IMR-90 (cell line): ENCODE measurements at regions not wholly inside any gene's neighbourhood (a gene's known extent, or its start where the extent isn't known, plus 50 kb on each side); places are given as distances from the start of the nearest gene placed in this dataset.
A peak's percentile ranks its signal among the peaks of the same experiment; 100 is the strongest.

Source experiments
- ATAC-seq: fragments of 200-7000 bp; cut with Tn5 transposase; 2 replicates; pipeline ENCODE4 v1.9.1; 2020; ENCODE audit warnings: low read depth, mild to moderate bottlenecking, moderate library complexity
- BruUV-seq: library from RNA; stranded (reverse); fragments of 400-500 nt; replicated peaks from 2 replicates; lab custom pipeline; 2021; lab: Mats Ljungman, UMichigan
- CTCF ChIA-PET: fragments of 300-600 bp; formaldehyde crosslinking; extraction: SDS; loops from one replicate; lab custom pipeline; 2021; ENCODE audit warnings: antibody characterized with exemption; lab: Yijun Ruan, JAX
- POLR2A ChIA-PET: fragments of 300-600 bp; sonication (Branson Sonifier 250); formaldehyde crosslinking; loops from one replicate; lab custom pipeline; 2022; ENCODE audit warnings: antibody characterized with exemption; ENCODE audit not compliant: unreplicated experiment; lab: Charles Lee
- DNase-seq: peaks from one replicate; pipeline ENCODE4 v3.0.0; 2013
- H2AFZ ChIP-seq: replicated peaks from 2 replicates; pipeline ENCODE3; 2013; ENCODE audit warnings: low read length, mild to moderate bottlenecking; ENCODE audit not compliant: poor library complexity
- H2AK5ac ChIP-seq: 2 replicates; pipeline ENCODE4 v1.6.1; 2013; ENCODE audit warnings: low read depth, low read length, inconsistent platforms
- H2AK9ac ChIP-seq: replicated peaks from 2 replicates; pipeline ENCODE3; 2013; ENCODE audit warnings: mild to moderate bottlenecking, low read depth, low read length, moderate library complexity; ENCODE audit not compliant: poor library complexity
- H2BK120ac ChIP-seq: 2 replicates; pipeline ENCODE4 v1.6.1; 2013; ENCODE audit warnings: low read depth, low read length, inconsistent platforms
- H2BK15ac ChIP-seq: 3 replicates; pipeline ENCODE4 v1.6.1; 2013; ENCODE audit warnings: low read depth, low read length, inconsistent platforms
- H2BK20ac ChIP-seq: 2 replicates; pipeline ENCODE4 v1.6.1; 2013; ENCODE audit warnings: low read depth, mild to moderate bottlenecking, inconsistent platforms, low read length, moderate library complexity
- H2BK5ac ChIP-seq: 2 replicates; pipeline ENCODE4 v1.6.1; 2013; ENCODE audit warnings: mild to moderate bottlenecking, low read depth, low read length, inconsistent platforms; ENCODE audit not compliant: poor library complexity, severe bottlenecking
- H3K14ac ChIP-seq: replicated peaks from 2 replicates; pipeline ENCODE4 v1.6.1; 2013; ENCODE audit warnings: low read depth, low read length, inconsistent platforms
- H3K18ac ChIP-seq: 2 replicates; pipeline ENCODE4 v1.6.1; 2013; ENCODE audit warnings: low read depth, low read length, control low read depth
- H3K23ac ChIP-seq: 2 replicates; pipeline ENCODE4 v1.6.1; 2013; ENCODE audit warnings: low read depth, low read length, inconsistent platforms
- H3K27ac ChIP-seq: 2 replicates; pipeline ENCODE4 v1.5.1; 2013; ENCODE audit warnings: mild to moderate bottlenecking, control low read depth, low read length; ENCODE audit not compliant: insufficient read depth
- H3K27me3 ChIP-seq: 2 replicates; pipeline ENCODE4 v1.6.1; 2013; ENCODE audit warnings: low read length; ENCODE audit not compliant: control insufficient read depth, insufficient read depth
- H3K36me3 ChIP-seq: 2 replicates; pipeline ENCODE4 v1.6.1; 2013; ENCODE audit warnings: low read length, mixed read lengths; ENCODE audit not compliant: control insufficient read depth, insufficient read depth
- H3K4ac ChIP-seq: 2 replicates; pipeline ENCODE4 v1.6.1; 2013; ENCODE audit warnings: low read depth, low read length, inconsistent platforms
- H3K4me1 ChIP-seq: 2 replicates; pipeline ENCODE4 v1.6.1; 2013; ENCODE audit warnings: low read length, mixed read lengths; ENCODE audit not compliant: control insufficient read depth, insufficient read depth
- H3K4me2 ChIP-seq: 2 replicates; pipeline ENCODE4 v1.6.1; 2013; ENCODE audit warnings: low read depth, mild to moderate bottlenecking, control low read depth, low read length, moderate library complexity
- H3K4me3 ChIP-seq: 2 replicates; pipeline ENCODE4 v1.5.1; 2013; ENCODE audit warnings: low read depth, mild to moderate bottlenecking, control low read depth, low read length, moderate library complexity; ENCODE audit not compliant: insufficient read depth
- H3K56ac ChIP-seq: 2 replicates; pipeline ENCODE4 v1.6.1; 2013; ENCODE audit warnings: low read length, inconsistent platforms; ENCODE audit not compliant: insufficient read depth; ENCODE audit errors: extremely low read depth
- H3K79me1 ChIP-seq, 2 experiments: 2 replicates each; pipeline ENCODE4 v1.6.1; 2013; ENCODE audit warnings: low read length in 2 of 2, inconsistent platforms in 1 of 2, low read depth in 1 of 2
- H3K9ac ChIP-seq: 2 replicates; pipeline ENCODE4 v1.6.1; 2013; ENCODE audit warnings: low read depth, low read length, control low read depth
- H3K9me1 ChIP-seq: 2 replicates; pipeline ENCODE4 v1.6.1; 2013; ENCODE audit warnings: low read length, inconsistent platforms; ENCODE audit not compliant: insufficient read depth
- H3K9me3 ChIP-seq: 2 replicates; pipeline ENCODE4 v1.6.1; 2013; ENCODE audit warnings: low read length; ENCODE audit not compliant: control insufficient read depth, insufficient read depth
- H4K20me1 ChIP-seq: 2 replicates; pipeline ENCODE4 v1.6.1; 2013; ENCODE audit warnings: low read length, inconsistent platforms; ENCODE audit not compliant: insufficient read depth
- H4K5ac ChIP-seq: 2 replicates; pipeline ENCODE4 v1.6.1; 2013; ENCODE audit warnings: mild to moderate bottlenecking, low read depth, low read length, control low read depth
- H4K8ac ChIP-seq, 2 experiments: 2 replicates each; pipeline ENCODE4 v1.6.1; 2013; ENCODE audit warnings: low read depth in 2 of 2, low read length in 2 of 2, control low read depth in 1 of 2, inconsistent platforms in 1 of 2
- H4K91ac ChIP-seq: 2 replicates; pipeline ENCODE4 v1.6.1; 2013; ENCODE audit warnings: low read depth, low read length, inconsistent platforms; ENCODE audit not compliant: insufficient read depth
- CTCF ChIP-seq: conservative IDR thresholded peaks from 2 replicates; pipeline ENCODE4 v1.5.1; 2012; ENCODE audit warnings: mild to moderate bottlenecking, low read depth, low read length, improper control_type of control experiment
- FOS ChIP-seq: fragments of 150-350 bp; IDR thresholded peaks from 2 replicates; pipeline ENCODE4 v1.6.1; 2016; ENCODE audit warnings: low read depth, low read length
- MAFK ChIP-seq: IDR thresholded peaks from 2 replicates; pipeline ENCODE4 v1.6.1; 2012; ENCODE audit warnings: low read depth, low read length, improper control_type of control experiment
- NFE2L2 ChIP-seq: fragments of 150-350 bp; IDR thresholded peaks from 2 replicates; pipeline ENCODE4 v1.6.1; 2016; ENCODE audit warnings: low read depth, mild to moderate bottlenecking, low read length
- RAD21 ChIP-seq: IDR thresholded peaks from 2 replicates; pipeline ENCODE4 v1.6.1; 2012; ENCODE audit warnings: low read length, improper control_type of control experiment
- RCOR1 ChIP-seq: IDR thresholded peaks from 2 replicates; pipeline ENCODE4 v1.6.1; 2012; ENCODE audit warnings: mild to moderate bottlenecking, low read length, improper control_type of control experiment; ENCODE audit not compliant: insufficient replicate concordance
- USF2 ChIP-seq: fragments of 150-350 bp; IDR thresholded peaks from 2 replicates; pipeline ENCODE4 v1.6.1; 2017; ENCODE audit warnings: mild to moderate bottlenecking, antibody characterized with exemption, low read length, low read depth
- WGBS, 2 experiments: methylation state at CpG; one replicate each; pipeline versions ENCODE4 v1.1.5 to v1.1.7; 2013; ENCODE audit warnings: missing lambda C conversion rate in 2 of 2; ENCODE audit not compliant: insufficient read length in 1 of 2; ENCODE audit errors: extremely low coverage in 2 of 2; 5-methylcytosine and 5-hydroxymethylcytosine counted together
- dilution Hi-C: fragments of 300-500 bp; cut with HindIII; formaldehyde crosslinking; loops from one replicate; pipeline ENCODE4 v1.14.3; 2018; ENCODE audit warnings: low sequenced_read_pairs; ENCODE audit not compliant: unreplicated experiment
- in situ Hi-C: fragments of 300-500 bp; cut with MboI; formaldehyde crosslinking; loops from 3 replicates; pipeline ENCODE4 v1.14.3; 2019; ENCODE audit warnings: low sequenced_read_pairs, inconsistent platforms, mixed read lengths
- intact Hi-C: fragments of 100-400 bp; cut with micrococcal nuclease; formaldehyde crosslinking; loops from 2 replicates; pipeline ENCODE4 v1.10.0; 2022

- Histone ChIP-seq H3K4me1 (peaks cover 2% of the 10 kb centered on the region; the same call in 1 of the 2 replicates), H3K4ac (no peak overlapping the region), H3K14ac (no peak overlapping the region), H2BK5ac (no peak overlapping the region), H4K20me1 (no peaks in the 10 kb centered on the region), H2BK120ac (no peak overlapping the region), H3K23ac (no peak overlapping the region), H3K9ac (no peak overlapping the region), H2AFZ (no peak overlapping the region), H2BK20ac (no peak overlapping the region), H2AK9ac (no peak overlapping the region), H3K18ac (no peak overlapping the region), H3K9me3 (no peaks in the 10 kb centered on the region), H3K9me1 (no peaks in the 10 kb centered on the region), H4K5ac (no peak overlapping the region), H4K8ac (no peak overlapping the region), H2AK5ac (no peak overlapping the region), H4K91ac (no peak overlapping the region), H3K27me3 (no peaks in the 10 kb centered on the region), H3K4me2 (no peak overlapping the region), H3K56ac (no peak overlapping the region), H3K4me3 (no peak overlapping the region), H2BK15ac (no peak overlapping the region), H3K36me3 (no peaks in the 10 kb centered on the region), H3K27ac (no peak overlapping the region), H3K79me1 (no peaks in the 10 kb centered on the region)
- BruUV-seq: no TSS peak
- dilution Hi-C loops: no loop called here
- in situ Hi-C loops: no loop called here
- TF ChIP-seq CTCF (no peak), RCOR1 (no peak), FOS (no peak), NFE2L2 (no peak), USF2 (no peak), RAD21 (no peak), MAFK (peak; percentile 91)
- intact Hi-C loops: no loop called here
- DNase-seq (no peak), ATAC-seq (no peak)
- POLR2A ChIA-PET: no interaction called here
- CTCF ChIA-PET: no interaction called here
- WGBS, 2 experiments: 100% methylated on average over 2 of the region's 8 CpGs; no CpG with 5 or more reads in 1 of the 2 experiments
These were observed 132.9 kb upstream of the AGR3 start for GRCh38 chr7:17014686-17015085.
